HUES48 (cell line): ENCODE measurements at regions not wholly inside any gene's neighbourhood (a gene's known extent, or its start where the extent isn't known, plus 50 kb on each side); places are given as distances from the start of the nearest gene placed in this dataset.
A peak's percentile ranks its signal among the peaks of the same experiment; 100 is the strongest.

Experiments used
- H3K27ac ChIP-seq: one replicate; pipeline ENCODE4 v1.7.0; 2013; ENCODE audit warnings: low read depth, low read length, inconsistent platforms
- H3K27me3 ChIP-seq: 2 replicates; pipeline ENCODE4 v1.6.1; 2013; ENCODE audit warnings: mild to moderate bottlenecking, low read length; ENCODE audit not compliant: control insufficient read depth, insufficient read depth
- H3K36me3 ChIP-seq: 2 replicates; pipeline ENCODE4 v1.6.1; 2013; ENCODE audit warnings: low read length; ENCODE audit not compliant: control insufficient read depth, insufficient read depth
- H3K4me1 ChIP-seq: 2 replicates; pipeline ENCODE4 v1.6.1; 2013; ENCODE audit warnings: mild to moderate bottlenecking, low read length; ENCODE audit not compliant: control insufficient read depth, insufficient read depth
- H3K4me3 ChIP-seq: 2 replicates; pipeline ENCODE4 v1.5.1; 2013; ENCODE audit warnings: mild to moderate bottlenecking, low read depth, low read length
- H3K9ac ChIP-seq: 2 replicates; pipeline ENCODE4 v1.6.1; 2013; ENCODE audit warnings: mild to moderate bottlenecking, low read depth, low read length, moderate library complexity
- H3K9me3 ChIP-seq: 2 replicates; pipeline ENCODE4 v1.6.1; 2013; ENCODE audit warnings: low read length; ENCODE audit not compliant: control insufficient read depth, insufficient read depth

- Histone ChIP-seq H3K9ac (no peak overlapping the region), H3K36me3 (no peaks in the 10 kb centered on the region), H3K4me1 (no peaks in the 10 kb centered on the region), H3K27ac (no peak overlapping the region), H3K4me3 (no peak overlapping the region), H3K27me3 (no peaks in the 10 kb centered on the region), H3K9me3 (peaks cover 10% of the 10 kb centered on the region; the same call in 1 of the 2 replicates)
Measured at GRCh38 chr7:12761691-12762090, 74.3 kb downstream of the ARL4A start.

- H3K4me1 ChIP-seq = peaks cover 16% of the 10 kb centered on the region
- no peak overlapping the region for H3K4me3 ChIP-seq
- no peak overlapping the region for H3K27ac ChIP-seq
- H3K36me3 ChIP-seq = no peaks in the 10 kb centered on the region
- H3K27me3 ChIP-seq = no peaks in the 10 kb centered on the region
- peaks cover 10% of the 10 kb centered on the region; the same call in 1 of the 2 replicates for H3K9me3 ChIP-seq
- H3K9ac ChIP-seq = no peak overlapping the region
Measured at GRCh38 chr7:12764458-12764891, 77.0 kb downstream of the ARL4A start.

GRCh38 chr7:12765431-12766100, 78.1 kb downstream of the ARL4A start:
- Histone ChIP-seq H3K27ac (no peak overlapping the region), H3K9ac (no peak overlapping the region), H3K4me1 (peaks cover 27% of the 10 kb centered on the region), H3K36me3 (no peaks in the 10 kb centered on the region), H3K27me3 (no peaks in the 10 kb centered on the region), H3K4me3 (no peak overlapping the region), H3K9me3 (peaks cover 10% of the 10 kb centered on the region; the same call in 1 of the 2 replicates)

- H3K4me3 ChIP-seq = no peak overlapping the region
- peaks cover 35% of the 10 kb centered on the region for H3K4me1 ChIP-seq
- 0 out of 2 replicates have a peak, but pooled peaks cover 4% of the 10 kb centered on the region for H3K9me3 ChIP-seq
Measured at GRCh38 chr7:12766416-12766815, 79.0 kb downstream of the ARL4A start.

GRCh38 chr7:12768948-12769347, 81.5 kb downstream of the ARL4A start:
- Histone ChIP-seq H3K9me3 (no peaks in the 10 kb centered on the region; the same call in 1 of the 2 replicates), H3K9ac (no peak overlapping the region), H3K27ac (no peak overlapping the region), H3K4me3 (no peak overlapping the region), H3K27me3 (no peaks in the 10 kb centered on the region), H3K4me1 (peaks cover 49% of the 10 kb centered on the region), H3K36me3 (no peaks in the 10 kb centered on the region)

More at GRCh38 chr7:12766416-12766815, 79.0 kb downstream of the ARL4A start:
- H3K36me3 ChIP-seq = no peaks in the 10 kb centered on the region
- H3K9ac ChIP-seq = no peak overlapping the region
- no peaks in the 10 kb centered on the region for H3K27me3 ChIP-seq
- no peak overlapping the region for H3K27ac ChIP-seq

GRCh38 chr7:12769444-12769843, 82.0 kb downstream of the ARL4A start:
- Histone ChIP-seq H3K27ac (peak overlapping the region; percentile 39), H3K9me3 (no peaks in the 10 kb centered on the region; the same call in 1 of the 2 replicates), H3K4me3 (0 out of 2 replicates have a peak overlapping the region, but pooled peaks have one; percentile 4), H3K27me3 (no peaks in the 10 kb centered on the region), H3K36me3 (no peaks in the 10 kb centered on the region), H3K4me1 (peaks cover 49% of the 10 kb centered on the region), H3K9ac (no peak overlapping the region)

- Histone ChIP-seq H3K9ac (no peak overlapping the region; the same call in 1 of the 2 replicates), H3K9me3 (no peaks in the 10 kb centered on the region; the same call in 1 of the 2 replicates), H3K4me1 (peaks cover 49% of the 10 kb centered on the region), H3K27me3 (no peaks in the 10 kb centered on the region), H3K4me3 (peak overlapping the region; percentile 35; the same call in 1 of the 2 replicates), H3K36me3 (no peaks in the 10 kb centered on the region), H3K27ac (peak overlapping the region; percentile 48)
Measured at GRCh38 chr7:12770227-12770975, 83.0 kb downstream of the ARL4A start.

- no peaks in the 10 kb centered on the region for H3K36me3 ChIP-seq
- H3K4me1 ChIP-seq = peaks cover 49% of the 10 kb centered on the region
- no peak overlapping the region for H3K27ac ChIP-seq
- no peaks in the 10 kb centered on the region for H3K27me3 ChIP-seq
- H3K4me3 ChIP-seq = no peak overlapping the region
- H3K9me3 ChIP-seq = no peaks in the 10 kb centered on the region; the same call in 1 of the 2 replicates
- H3K9ac ChIP-seq = no peak overlapping the region
Measured at GRCh38 chr7:12771378-12771877, 84.0 kb downstream of the ARL4A start.

- Histone ChIP-seq H3K4me3 (no peak overlapping the region), H3K27me3 (no peaks in the 10 kb centered on the region), H3K9me3 (no peaks in the 10 kb centered on the region; the same call in 1 of the 2 replicates), H3K9ac (no peak overlapping the region), H3K4me1 (peaks cover 49% of the 10 kb centered on the region), H3K36me3 (no peaks in the 10 kb centered on the region), H3K27ac (no peak overlapping the region)
Measured at GRCh38 chr7:12772768-12773167, 85.3 kb downstream of the ARL4A start.

- Histone ChIP-seq H3K4me3 (no peak overlapping the region), H3K27me3 (no peaks in the 10 kb centered on the region), H3K4me1 (peaks cover 6% of the 10 kb centered on the region; the same call in 1 of the 2 replicates), H3K9me3 (no peaks in the 10 kb centered on the region; the same call in 1 of the 2 replicates), H3K9ac (no peak overlapping the region), H3K27ac (no peak overlapping the region), H3K36me3 (no peaks in the 10 kb centered on the region)
Measured at GRCh38 chr7:12777257-12777656, 89.8 kb downstream of the ARL4A start.

GRCh38 chr7:12779947-12780346, 92.5 kb downstream of the ARL4A start:
- Histone ChIP-seq H3K9me3 (no peaks in the 10 kb centered on the region), H3K4me1 (no peaks in the 10 kb centered on the region), H3K27me3 (no peaks in the 10 kb centered on the region), H3K4me3 (no peak overlapping the region), H3K36me3 (no peaks in the 10 kb centered on the region), H3K27ac (no peak overlapping the region), H3K9ac (no peak overlapping the region)
